HG02885 (cell line): ENCODE measurements at regions not wholly inside any gene's neighbourhood (a gene's known extent, or its start where the extent isn't known, plus 50 kb on each side); places are given as distances from the start of the nearest gene placed in this dataset.
"Not testable (repeated sequence)": the region's sequence is repeated elsewhere in the genome, so short reads cannot be mapped to it uniquely, and the experiment has no call there.

ENCODE experiments used
- ATAC-seq: cut with Tn5 transposase; IDR thresholded peaks from one replicate; pipeline ENCODE4 v1.9.1; 2021; ENCODE audit warnings: mild to moderate bottlenecking; ENCODE audit not compliant: unreplicated experiment, poor library complexity

- ATAC-seq: peak; percentile 99
These were observed 261.9 kb downstream of the ZNF37A start for GRCh38 chr10:38355911-38356526.

- ATAC-seq: peak; percentile 46
These were observed 262.4 kb downstream of the ZNF37A start for GRCh38 chr10:38356527-38356926.

DNA sequence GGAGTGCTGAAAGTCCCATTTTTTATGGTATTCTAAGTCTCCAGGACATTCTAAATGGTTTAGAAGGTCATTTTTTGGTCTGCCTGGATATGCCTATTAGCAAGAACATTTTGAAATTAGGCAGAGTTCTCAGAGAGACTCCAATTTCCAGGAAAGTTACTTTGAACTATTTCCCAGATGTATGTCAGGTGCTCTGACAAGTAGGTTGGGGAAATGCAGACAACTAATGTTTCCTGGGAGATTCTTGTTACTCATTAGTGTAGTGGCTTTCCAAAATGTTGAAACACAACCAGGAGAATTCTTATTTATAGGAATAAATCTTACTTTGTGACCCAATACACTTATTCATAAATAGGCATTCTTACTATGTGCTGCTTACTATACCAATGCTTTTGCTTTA lies 268.4 kb downstream of the ZNF37A start:
- ATAC-seq: not testable (repeated sequence)

DNA sequence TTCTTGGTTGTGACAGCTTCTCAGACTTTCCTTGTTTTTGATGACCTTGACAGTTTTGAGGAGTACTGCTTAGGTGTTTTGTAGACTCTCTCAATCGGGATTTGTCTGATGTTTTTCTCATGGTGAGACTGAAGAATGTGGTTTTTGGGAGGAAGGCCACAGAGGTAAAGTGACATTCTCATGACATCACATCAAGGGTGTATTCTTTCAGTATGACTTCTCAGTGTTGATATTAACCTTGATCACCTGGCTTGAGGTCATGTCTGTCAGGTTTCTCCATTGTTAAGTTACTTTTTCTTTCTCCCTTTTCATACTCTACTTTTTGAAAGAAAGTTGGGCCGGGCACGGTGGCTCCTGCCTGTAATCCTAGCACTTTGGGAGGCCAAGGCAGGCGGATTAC lies 269.9 kb downstream of the ZNF37A start:
- not testable (repeated sequence) for ATAC-seq

DNA sequence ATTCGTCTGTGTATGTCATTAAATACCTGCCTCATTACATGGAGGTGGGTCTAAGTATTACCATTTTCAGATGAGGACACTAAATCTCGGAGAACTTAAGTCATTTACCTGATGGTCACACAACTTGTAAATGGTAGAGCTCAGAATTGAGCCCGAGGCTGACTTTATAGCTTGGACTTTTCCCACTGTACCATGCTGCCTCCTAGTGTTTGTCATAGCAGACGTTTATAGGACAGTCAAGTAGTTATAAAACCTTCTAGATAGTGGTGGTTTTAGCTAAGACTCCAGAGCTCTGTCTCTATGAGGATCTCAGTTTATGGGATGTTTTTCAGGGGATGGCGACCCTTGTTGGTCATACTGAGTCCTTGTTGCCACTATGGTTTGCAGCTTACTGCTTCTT lies 271.8 kb downstream of the ZNF37A start:
- peak; percentile 71 for ATAC-seq

- ATAC-seq: not testable (repeated sequence)
These were observed 289.7 kb downstream of the ZNF37A start for GRCh38 chr10:38383800-38384199.

DNA sequence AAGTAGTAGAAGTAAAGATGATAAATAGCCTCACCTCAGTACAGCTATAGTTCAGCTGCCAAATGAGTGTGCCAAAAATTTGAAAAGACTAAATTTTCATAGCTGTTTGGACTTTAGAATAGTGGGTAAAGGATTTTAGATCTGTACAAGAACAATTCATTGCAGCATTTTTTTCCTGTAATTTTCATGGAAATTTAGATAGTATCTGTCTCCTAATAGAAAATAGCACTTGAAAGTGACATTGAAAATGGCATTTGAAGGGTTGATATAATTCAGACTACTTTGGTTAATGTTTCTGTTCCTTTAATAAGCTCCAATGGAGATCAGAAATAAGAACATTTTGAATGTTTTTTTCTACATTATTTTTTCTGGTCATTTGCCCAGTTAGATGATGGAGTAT lies 292.7 kb downstream of the ZNF37A start:
- not testable (repeated sequence) for ATAC-seq

DNA sequence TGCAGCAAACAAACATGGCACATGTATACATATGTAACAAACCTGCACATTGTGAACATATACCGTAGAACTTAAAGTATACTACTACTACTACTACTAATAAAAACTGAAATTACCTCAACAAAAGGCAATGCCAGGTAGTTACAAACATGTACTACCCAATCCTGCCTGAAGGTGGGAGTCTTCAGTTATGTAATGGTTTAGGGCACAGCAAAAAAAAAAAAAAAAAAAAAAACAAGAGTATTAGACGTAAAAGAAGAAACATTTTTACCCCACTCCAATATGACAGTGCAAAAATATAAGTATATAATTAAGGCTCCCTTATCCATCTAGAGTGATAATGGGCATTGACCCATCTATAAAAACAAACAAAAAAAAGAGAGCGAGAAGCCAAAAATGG lies 296.6 kb downstream of the ZNF37A start:
- ATAC-seq: not testable (repeated sequence)

DNA sequence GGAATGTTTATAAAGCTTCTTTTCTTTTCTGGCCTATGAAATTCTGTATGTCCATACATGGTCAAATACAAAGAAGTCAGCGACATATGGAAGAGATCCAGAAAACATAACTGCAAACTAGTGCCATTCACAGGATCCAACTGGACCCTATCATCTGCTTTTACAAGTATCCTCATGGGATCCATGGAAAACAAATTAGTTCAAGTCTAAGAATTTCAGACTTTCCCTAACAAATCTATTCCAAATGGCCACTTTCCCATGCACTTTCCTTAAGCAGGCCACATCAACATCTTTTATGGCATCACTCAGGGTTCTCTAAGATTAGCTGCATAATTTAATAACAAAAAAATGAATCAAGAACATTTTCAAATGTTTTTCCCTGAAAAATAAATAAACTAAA lies 301.3 kb downstream of the ZNF37A start:
- not testable (repeated sequence) for ATAC-seq

DNA sequence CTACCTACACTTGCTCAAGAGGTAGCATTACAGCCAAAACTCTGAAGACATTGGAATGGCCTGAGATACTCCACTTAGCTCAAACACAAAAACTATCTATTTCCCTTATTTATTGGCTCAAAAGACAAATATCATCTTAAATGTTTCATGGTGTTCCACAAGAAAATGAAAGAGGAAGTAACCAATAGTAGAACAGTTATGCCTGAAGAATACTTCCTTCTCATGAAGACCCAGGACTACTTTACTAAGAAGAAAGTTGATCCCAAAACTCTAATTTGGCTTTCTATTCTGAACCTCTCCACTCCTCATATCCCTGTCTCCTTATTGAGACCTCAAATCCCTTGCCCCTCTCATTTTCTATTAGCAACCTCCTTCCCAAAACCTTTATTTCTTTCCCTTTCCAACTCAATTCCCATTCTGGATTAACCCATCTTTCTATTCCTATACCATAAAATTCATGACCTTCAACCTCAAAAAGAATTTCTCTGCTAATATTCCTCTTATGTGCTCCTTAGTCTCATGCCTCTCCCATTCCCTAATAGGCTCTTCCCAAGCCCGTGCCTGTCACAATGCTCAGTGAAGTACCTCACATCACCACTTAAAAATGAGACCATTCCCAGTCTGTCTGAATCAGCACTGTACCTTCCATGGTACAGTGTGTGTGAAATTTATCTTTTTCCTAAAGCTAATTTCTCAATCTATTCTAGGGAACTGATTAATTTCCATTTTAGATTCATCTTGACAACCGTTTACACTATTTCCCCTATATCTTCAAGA lies 302.2 kb downstream of the ZNF37A start:
- peak; percentile 64 for ATAC-seq

DNA sequence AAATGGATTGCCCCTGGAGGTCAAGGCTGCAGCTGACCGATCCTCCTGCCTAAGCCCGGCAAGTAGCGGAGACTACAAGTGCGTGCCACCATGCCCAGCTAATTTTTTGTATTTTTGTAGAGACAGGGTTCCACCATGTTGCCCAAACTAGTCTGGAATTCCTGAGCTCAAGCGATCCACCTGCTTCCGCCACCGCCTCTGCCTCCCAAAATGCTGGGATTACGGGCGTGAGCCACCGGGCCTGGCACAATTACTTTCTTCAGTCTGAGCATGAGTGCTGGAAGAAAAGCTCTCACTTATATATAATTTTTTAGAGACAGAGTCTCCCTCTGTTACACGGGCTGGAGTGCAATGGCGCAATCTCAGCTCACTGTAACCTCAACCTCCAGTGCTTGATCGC lies 307.4 kb downstream of the ZNF37A start:
- not testable (repeated sequence) for ATAC-seq

DNA sequence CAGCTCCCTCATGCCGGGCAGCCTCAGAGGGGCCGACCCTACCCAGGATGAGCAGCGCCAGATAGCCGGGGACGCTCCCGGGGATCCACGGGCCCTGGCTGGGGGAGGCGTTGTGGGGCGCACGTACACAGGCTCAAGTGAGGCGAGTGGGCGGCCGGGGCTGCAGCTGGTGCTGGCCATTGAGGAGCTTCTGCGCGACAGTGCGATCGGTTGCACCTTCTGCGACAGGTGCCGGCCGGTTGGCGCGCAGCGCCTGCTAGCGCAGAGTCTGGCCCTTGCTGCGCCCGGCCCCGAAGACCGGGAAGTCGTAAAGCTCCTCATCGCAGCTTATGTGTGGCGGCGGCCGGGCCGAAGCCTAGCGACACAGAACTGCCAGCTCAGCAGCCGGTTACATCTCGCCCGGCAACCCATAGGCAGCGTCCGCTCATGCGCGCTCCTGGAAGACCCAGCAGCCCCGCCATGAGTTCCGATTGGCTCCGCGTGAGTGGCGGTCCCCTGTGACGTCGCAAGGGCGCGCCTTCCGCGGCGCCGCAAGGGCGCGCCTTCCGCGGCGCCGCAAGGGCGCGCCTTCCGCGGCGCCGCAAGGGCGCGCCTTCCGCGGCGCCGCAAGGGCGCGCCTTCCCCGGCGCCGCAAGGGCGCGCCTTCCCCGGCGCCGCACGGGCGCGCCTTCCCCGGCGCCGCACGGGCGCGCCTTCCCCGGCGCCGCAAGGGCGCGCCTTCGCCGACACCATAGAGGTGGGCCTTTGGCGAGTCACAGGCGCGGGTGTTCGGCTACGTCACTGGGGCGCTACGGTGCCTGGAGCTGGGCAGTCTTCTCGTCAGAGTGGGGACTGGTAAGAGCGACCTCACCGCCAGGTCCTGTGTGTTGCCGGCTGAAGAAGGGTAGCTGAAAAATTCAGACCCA lies 308.6 kb downstream of the ZNF37A start:
- peak; percentile 98 for ATAC-seq

DNA sequence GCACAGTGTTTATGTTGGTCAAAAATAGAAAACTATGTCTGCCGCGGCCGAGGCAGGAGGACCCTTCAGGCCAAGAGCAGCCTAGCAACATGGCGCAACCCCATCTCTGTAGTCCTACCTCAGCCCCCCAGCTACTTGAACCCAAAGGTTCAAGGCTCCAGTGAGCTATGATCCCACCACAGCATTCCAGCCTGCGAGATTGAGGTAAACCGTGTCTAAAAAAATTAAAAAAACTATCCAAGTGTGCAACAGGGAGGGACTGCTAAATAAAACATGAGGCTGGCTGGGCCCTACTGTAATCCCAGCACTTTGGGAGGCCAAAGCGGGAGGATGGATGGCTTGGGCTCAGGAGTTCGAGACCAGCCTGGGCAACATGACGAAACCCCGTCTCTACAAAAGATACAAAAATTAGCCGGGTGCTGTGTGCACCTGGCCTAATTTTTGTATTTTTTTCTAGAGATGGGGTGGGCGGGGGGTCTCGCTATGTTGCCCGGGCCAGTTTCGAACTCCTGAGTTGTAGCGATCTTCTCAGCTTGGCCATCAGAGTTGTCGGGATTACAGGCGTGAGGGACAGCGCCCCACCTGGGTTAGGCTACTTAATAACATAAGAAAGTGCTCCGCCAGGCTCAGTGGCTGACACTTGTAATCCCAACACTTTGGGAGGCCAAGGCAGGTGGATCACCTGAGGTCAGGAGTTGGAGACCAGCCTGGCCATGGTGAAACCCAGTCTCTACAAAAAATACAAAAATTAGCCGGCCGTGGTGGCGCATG lies 309.4 kb downstream of the ZNF37A start:
- not testable (repeated sequence) for ATAC-seq

DNA sequence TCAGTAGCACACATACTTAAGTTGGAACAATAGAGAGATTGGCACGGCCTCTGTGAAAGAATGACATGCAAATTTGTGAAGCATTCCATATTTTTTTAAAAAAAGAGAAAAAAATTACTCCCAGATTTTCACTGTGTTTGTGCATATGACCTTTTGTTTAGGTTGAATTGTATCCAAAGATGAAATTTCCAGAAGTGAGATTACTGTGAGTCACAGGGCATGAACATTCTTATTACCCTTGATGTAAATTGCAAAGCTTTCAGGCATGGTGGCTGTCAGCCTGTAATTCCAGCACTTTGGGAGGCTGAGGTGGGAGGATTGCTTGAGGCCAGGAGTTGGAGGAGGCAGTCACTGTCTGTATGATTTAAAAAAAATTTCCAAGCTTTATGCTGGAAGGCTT lies 329.5 kb downstream of the ZNF37A start:
- not testable (repeated sequence) for ATAC-seq

GRCh38 chr10:38430242-38430641 lies 336.1 kb downstream of the ZNF37A start:
- not testable (repeated sequence) for ATAC-seq

- not testable (repeated sequence) for ATAC-seq
These were observed 343.2 kb downstream of the ZNF37A start for GRCh38 chr10:38437359-38437758.

- not testable (repeated sequence) for ATAC-seq
These were observed 354.6 kb downstream of the ZNF37A start for GRCh38 chr10:38448614-38449355.

DNA sequence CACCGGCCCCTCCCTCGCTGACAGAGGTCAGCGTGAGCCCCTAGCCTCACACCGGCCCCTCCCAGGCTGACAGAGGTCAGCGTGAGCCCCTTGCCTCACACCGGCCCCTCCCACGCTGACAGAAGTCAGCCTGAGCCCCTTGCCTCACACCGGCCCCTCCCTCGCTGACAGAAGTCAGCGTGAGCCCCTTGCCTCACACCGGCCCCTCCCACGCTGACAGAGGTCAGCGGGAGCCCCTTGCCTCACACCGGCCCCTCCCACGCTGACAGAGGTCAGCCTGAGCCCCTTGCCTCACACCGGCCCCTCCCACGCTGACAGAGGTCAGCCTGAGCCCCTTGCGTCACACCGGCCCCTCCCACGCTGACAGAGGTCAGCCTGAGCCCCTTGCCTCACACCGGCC lies 355.5 kb downstream of the ZNF37A start:
- ATAC-seq: not testable (repeated sequence)

DNA sequence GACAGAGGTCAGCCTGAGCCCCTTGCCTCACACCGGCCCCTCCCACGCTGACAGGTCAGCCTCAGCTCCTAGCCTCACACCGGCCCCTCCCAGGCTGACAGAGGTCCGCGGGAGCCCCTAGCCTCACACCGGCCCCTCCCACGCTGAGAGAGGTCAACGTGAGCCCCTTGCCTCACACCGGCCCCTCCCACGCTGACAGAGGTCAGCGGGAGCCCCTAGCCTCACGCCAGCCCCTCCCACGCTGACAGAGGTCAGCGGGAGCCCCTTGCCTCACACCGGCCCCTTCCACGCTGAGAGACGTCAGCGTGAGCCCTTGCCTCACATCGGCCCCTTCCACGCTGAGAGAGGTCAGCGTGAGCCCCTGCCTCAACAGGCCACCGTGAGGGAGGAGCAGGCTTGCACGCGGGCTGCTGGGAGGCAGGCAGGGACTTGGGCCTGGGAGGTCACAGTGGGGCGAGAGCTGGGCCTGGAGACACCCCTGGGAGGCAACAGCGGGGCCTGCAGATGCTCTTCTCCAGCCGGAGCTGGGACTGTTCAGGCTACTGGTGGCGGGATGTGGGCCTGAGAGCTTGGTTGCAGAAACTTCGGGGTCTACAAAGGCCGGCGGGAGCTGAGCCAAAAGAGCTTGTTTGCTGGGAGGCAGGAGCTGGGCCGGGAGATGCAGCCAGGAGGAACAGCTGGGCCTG lies 356.4 kb downstream of the ZNF37A start:
- not testable (repeated sequence) for ATAC-seq
